NCI-H226 (cell line): ENCODE measurements at regions not wholly inside any gene's neighbourhood (a gene's known extent, or its start where the extent isn't known, plus 50 kb on each side); places are given as distances from the start of the nearest gene placed in this dataset.
"Not testable (repeated sequence)": the region's sequence is repeated elsewhere in the genome, so short reads cannot be mapped to it uniquely, and the experiment has no call there.

ENCODE experiments used
- DNase-seq: peaks from one replicate; pipeline ENCODE4 v3.0.0-alpha.2; 2015

GRCh38 chr6:26957399-26958127, 289.9 kb upstream of the PRSS16 start:
- DNase-seq = not testable (repeated sequence)

GRCh38 chr6:26961236-26961635, 286.3 kb upstream of the PRSS16 start:
- DNase-seq = not testable (repeated sequence)

GRCh38 chr6:27002447-27002846, 245.1 kb upstream of the PRSS16 start:
- no peak for DNase-seq

- no peak for DNase-seq
Measured at GRCh38 chr6:27007020-27007419, 240.5 kb upstream of the PRSS16 start.

- DNase-seq = not testable (repeated sequence)
Measured at GRCh38 chr6:27008613-27009012, 238.9 kb upstream of the PRSS16 start.

- not testable (repeated sequence) for DNase-seq
Measured at GRCh38 chr6:27014053-27014452, 233.4 kb upstream of the PRSS16 start.

- DNase-seq = no peak
Measured at GRCh38 chr6:27016689-27017088, 230.8 kb upstream of the PRSS16 start.

GRCh38 chr6:27018401-27018800, 229.1 kb upstream of the PRSS16 start:
- DNase-seq = not testable (repeated sequence)

- DNase-seq = peak; percentile 88
Measured at GRCh38 chr6:27019651-27020552, 227.6 kb upstream of the PRSS16 start.

GRCh38 chr6:27020553-27020880, 227.0 kb upstream of the PRSS16 start:
- DNase-seq = no peak

- no peak for DNase-seq
Measured at GRCh38 chr6:27023664-27024063, 223.8 kb upstream of the PRSS16 start.

- DNase-seq = peak; percentile 85
Measured at GRCh38 chr6:27025351-27025750, 222.2 kb upstream of the PRSS16 start.

GRCh38 chr6:27026361-27026760, 221.1 kb upstream of the PRSS16 start:
- peak; percentile 83 for DNase-seq

GRCh38 chr6:27031302-27031701, 216.2 kb upstream of the PRSS16 start:
- peak; percentile 85 for DNase-seq

GRCh38 chr6:27038498-27038897, 209.0 kb upstream of the PRSS16 start:
- no peak for DNase-seq

GRCh38 chr6:27040244-27041042, 207.1 kb upstream of the PRSS16 start:
- no peak for DNase-seq

- no peak for DNase-seq
Measured at GRCh38 chr6:27043244-27043643, 204.3 kb upstream of the PRSS16 start.

- DNase-seq = not testable (repeated sequence)
Measured at GRCh38 chr6:27045131-27045530, 202.4 kb upstream of the PRSS16 start.

GRCh38 chr6:27047725-27048124, 199.8 kb upstream of the PRSS16 start:
- DNase-seq = not testable (repeated sequence)

- no peak for DNase-seq
Measured at GRCh38 chr6:27049863-27050781, 197.4 kb upstream of the PRSS16 start.

GRCh38 chr6:27052082-27052730, 195.3 kb upstream of the PRSS16 start:
- not testable (repeated sequence) for DNase-seq

GRCh38 chr6:27052731-27053082, 194.8 kb upstream of the PRSS16 start:
- DNase-seq = no peak
